Cardiac fibroblast (primary cell): ENCODE measurements at regions not wholly inside any gene's neighbourhood (a gene's known extent, or its start where the extent isn't known, plus 50 kb on each side); places are given as distances from the start of the nearest gene placed in this dataset.

Experiments
- DNase-seq, 2 donors: peaks; one replicate each; pipeline versions ENCODE4 v3.0.0 to v3.0.0-alpha.2; 2010; ENCODE audit warnings: low read depth in 2 of 2
- H3K4me3 ChIP-seq, 2 donors: replicated peaks in 1 of 2; 1 replicate in 1 of 2; 2 replicates in 1 of 2; pipeline ENCODE4 v1.5.1; 2011; ENCODE audit warnings: low read depth in 2 of 2, low read length in 2 of 2, mild to moderate bottlenecking in 2 of 2, moderate library complexity in 1 of 2
- TF ChIP-seq, protein P1 (sequence below): IDR thresholded peaks from one replicate; pipeline ENCODE4 v1.5.1; 2011; ENCODE audit warnings: low read depth, mild to moderate bottlenecking, low read length, inconsistent platforms

DNA sequence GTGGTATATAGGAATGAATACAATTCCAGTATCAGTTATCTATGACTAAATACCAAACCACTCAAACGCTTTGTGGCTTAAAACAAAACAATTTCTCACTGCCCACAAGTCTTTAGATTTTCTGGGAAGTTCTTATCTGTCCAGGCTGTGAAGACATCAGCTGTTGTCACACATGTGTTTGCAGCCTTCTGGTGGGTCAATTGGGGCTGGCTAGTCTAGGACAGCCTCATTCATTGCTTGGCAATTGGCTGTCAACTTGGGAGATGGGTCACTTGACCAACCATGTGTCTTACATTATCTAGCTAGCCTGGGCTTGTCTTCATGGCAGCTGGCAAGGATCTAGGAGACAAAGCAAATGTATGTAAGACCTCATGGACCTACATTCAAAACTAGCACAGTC, 53.8 kb upstream of the PAPPA start:
- no peak overlapping the region for H3K4me3 ChIP-seq
- TF ChIP-seq, protein P1, sequence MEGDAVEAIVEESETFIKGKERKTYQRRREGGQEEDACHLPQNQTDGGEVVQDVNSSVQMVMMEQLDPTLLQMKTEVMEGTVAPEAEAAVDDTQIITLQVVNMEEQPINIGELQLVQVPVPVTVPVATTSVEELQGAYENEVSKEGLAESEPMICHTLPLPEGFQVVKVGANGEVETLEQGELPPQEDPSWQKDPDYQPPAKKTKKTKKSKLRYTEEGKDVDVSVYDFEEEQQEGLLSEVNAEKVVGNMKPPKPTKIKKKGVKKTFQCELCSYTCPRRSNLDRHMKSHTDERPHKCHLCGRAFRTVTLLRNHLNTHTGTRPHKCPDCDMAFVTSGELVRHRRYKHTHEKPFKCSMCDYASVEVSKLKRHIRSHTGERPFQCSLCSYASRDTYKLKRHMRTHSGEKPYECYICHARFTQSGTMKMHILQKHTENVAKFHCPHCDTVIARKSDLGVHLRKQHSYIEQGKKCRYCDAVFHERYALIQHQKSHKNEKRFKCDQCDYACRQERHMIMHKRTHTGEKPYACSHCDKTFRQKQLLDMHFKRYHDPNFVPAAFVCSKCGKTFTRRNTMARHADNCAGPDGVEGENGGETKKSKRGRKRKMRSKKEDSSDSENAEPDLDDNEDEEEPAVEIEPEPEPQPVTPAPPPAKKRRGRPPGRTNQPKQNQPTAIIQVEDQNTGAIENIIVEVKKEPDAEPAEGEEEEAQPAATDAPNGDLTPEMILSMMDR: no peak
- DNase-seq: peak; percentile 62 to 78

DNA sequence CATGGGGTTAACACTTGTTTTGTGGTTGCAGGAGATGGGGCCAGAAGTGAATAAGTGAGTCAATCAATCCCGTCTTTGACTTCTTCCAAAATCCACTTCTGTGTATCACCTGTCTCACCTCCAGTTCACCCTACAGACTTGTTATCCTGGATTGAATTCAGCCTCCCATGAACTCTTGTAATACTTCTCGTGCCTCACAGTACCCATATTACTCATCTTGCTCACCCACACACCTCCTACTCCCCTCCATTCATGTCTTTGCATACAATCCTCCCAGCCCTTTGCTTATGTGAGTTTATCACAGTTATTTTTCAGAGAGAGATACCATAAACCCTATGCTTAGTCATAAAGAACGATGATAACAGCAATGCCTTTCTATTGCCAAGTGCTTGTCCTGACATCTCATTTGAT, 52.9 kb upstream of the PAPPA start:
- no peak overlapping the region for H3K4me3 ChIP-seq
- TF ChIP-seq, protein P1: no peak
- peak; percentile 59 to 60 for DNase-seq

DNA sequence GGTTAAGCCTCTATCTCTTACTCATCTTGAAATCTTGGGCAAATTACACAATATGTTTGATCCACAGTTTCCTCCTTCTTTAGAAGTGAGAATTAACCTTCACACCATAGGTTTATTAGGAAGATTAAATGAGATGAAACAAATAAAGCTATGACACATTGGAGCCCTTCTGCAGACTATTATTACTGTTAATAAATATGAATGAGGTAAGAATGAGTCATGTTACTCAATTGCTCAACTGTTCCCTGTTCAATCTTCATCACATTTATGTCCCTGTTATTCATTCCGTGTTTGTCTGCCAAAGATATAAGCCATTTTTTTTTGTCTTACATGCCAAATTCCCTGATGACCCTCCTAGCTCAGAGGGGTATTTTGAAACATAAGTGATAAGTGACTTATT, 52.1 kb upstream of the PAPPA start:
- DNase-seq: peak; percentile 80 to 93
- H3K4me3 ChIP-seq: no peak overlapping the region
- TF ChIP-seq, protein P1: no peak

DNA sequence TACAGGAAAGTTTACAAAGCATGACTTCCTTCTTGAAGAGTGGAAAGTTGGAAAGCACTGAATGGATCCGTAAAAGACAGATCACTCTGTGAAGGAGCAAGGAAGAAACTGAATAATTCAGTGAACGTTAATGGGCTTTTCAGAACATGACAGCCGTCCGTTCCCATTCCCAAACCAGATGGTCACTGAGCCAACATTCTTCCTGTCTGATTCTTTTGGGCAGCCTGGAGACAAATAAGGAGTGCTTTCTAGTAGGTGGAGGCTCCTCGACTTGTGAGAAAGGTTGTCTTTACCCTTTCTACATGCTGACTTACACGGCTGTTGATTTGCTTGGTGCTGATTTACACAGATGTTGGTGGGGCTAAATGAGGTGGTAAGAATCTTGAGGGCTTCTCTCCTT, 51.0 kb upstream of the PAPPA start:
- TF ChIP-seq, protein P1: no peak
- H3K4me3 ChIP-seq: no peak overlapping the region
- no peak for DNase-seq
